ENCODE measurements at regions not wholly inside any gene's neighbourhood (a gene's known extent, or its start where the extent isn't known, plus 50 kb on each side); places are given as distances from the start of the nearest gene placed in this dataset.

GRCh38 chrX:13103188-13103913 lies 58.9 kb upstream of the FAM9C start (continued):
- TF ChIP-seq SP1 (CRISPR knock-in tag; conservative IDR thresholded peaks at IDR 0.05), result no peak
- no peak for TF ChIP-seq OVOL2 (CRISPR knock-in tag; IDR thresholded peaks at IDR 0.05; ENCODE audit: borderline replicate concordance)

GRCh38 chrX:13102636-13103035 lies 58.2 kb upstream of the FAM9C start:
- DNase-seq (ENCODE audit: low spot score) (no peak), ATAC-seq (no peak)
- H3K9me3 Mint-ChIP-seq, result peaks cover 11% of the 10 kb centered on the region
- peaks cover 3% of the 10 kb centered on the region; the same call in 1 of the 2 replicates for H3K36me3 Mint-ChIP-seq
- POLR2A ChIA-PET, result no interaction called here
- TF ChIP-seq ZNF396 (CRISPR knock-in tag; IDR thresholded peaks at IDR 0.05; ENCODE audit: borderline replicate concordance), result no peak
- TF ChIP-seq MXD4 (CRISPR knock-in tag; IDR thresholded peaks at IDR 0.05; ENCODE audit: borderline replicate concordance), result no peak
- TF ChIP-seq, protein P1, sequence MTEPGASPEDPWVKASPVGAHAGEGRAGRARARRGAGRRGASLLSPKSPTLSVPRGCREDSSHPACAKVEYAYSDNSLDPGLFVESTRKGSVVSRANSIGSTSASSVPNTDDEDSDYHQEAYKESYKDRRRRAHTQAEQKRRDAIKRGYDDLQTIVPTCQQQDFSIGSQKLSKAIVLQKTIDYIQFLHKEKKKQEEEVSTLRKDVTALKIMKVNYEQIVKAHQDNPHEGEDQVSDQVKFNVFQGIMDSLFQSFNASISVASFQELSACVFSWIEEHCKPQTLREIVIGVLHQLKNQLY (CRISPR knock-in tag; IDR thresholded peaks at IDR 0.05), result no peak
- no peak for TF ChIP-seq ELF4 (CRISPR knock-in tag; IDR thresholded peaks at IDR 0.05; ENCODE audit: low read depth)
- no peak for TF ChIP-seq ZNF423 (CRISPR knock-in tag; IDR thresholded peaks at IDR 0.05)
- TF ChIP-seq ZMAT4 (CRISPR knock-in tag; IDR thresholded peaks at IDR 0.05), result no peak
- CTCF ChIA-PET, result no interaction called here
- no peak overlapping the region for H3K4me3 Mint-ChIP-seq
- H3K27ac Mint-ChIP-seq, result no peak overlapping the region
- H3K27me3 Mint-ChIP-seq (ENCODE audit: low read depth), result no peaks in the 10 kb centered on the region
- peaks cover 4% of the 10 kb centered on the region for H3K4me1 Mint-ChIP-seq

DNA sequence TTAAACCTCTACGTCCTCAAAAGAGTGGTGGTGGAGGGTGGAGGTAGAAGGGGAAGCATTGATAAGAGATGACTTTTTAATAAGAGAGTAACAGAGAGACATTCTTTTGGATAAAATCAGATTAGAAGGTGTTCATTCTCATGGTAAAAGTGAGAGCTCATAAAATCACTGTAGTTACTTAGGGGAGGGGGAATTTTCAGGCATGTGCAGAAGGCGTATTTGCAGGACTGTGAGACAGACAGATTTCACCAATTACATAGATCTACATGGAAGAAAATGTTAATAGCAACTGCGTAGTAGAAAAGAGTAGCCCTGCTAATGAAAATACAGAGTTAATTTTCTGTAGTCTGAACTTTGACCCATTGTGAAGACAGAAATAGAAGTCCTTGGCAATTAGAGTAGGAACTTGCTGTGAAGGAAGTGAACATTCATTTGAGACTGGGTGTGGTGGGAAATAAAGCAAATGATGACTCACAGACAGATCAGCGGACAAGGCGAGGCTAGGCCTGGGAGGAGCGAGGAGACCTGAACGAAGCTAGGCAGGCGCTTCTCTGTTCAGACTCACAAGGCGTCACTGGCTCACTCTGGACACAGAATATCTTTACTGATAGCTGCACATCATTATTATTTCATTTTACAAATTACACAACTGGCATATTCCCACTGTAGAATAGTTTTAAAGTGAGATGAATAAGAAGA lies 57.2 kb upstream of the FAM9C start:
- Mint-ChIP-seq H3K27ac (no peak overlapping the region), H3K4me3 (no peak overlapping the region), H3K27me3 (ENCODE audit: low read depth) (no peaks in the 10 kb centered on the region), H3K9me3 (peaks cover 12% of the 10 kb centered on the region), H3K36me3 (peaks cover 3% of the 10 kb centered on the region; the same call in 1 of the 2 replicates), H3K4me1 (peaks cover 4% of the 10 kb centered on the region)
- ChIA-PET CTCF (no interaction called here), POLR2A (no interaction called here)
- no peak for ATAC-seq
- DNase-seq (ENCODE audit: low spot score), result no peak
- TF ChIP-seq EMX1 (CRISPR knock-in tag; IDR thresholded peaks at IDR 0.05) (no peak), NR2C2 (CRISPR knock-in tag; IDR thresholded peaks at IDR 0.05) (no peak), ATF1 (CRISPR knock-in tag; IDR thresholded peaks at IDR 0.05) (no peak), FOXJ3 (CRISPR knock-in tag; IDR thresholded peaks at IDR 0.05; ENCODE audit: borderline replicate concordance) (no peak), CREB1 (CRISPR knock-in tag; IDR thresholded peaks at IDR 0.05) (no peak), ZNF232 (CRISPR knock-in tag; IDR thresholded peaks at IDR 0.05) (no peak), RORB (CRISPR knock-in tag; IDR thresholded peaks at IDR 0.05) (no peak)
- TF ChIP-seq, protein P2, sequence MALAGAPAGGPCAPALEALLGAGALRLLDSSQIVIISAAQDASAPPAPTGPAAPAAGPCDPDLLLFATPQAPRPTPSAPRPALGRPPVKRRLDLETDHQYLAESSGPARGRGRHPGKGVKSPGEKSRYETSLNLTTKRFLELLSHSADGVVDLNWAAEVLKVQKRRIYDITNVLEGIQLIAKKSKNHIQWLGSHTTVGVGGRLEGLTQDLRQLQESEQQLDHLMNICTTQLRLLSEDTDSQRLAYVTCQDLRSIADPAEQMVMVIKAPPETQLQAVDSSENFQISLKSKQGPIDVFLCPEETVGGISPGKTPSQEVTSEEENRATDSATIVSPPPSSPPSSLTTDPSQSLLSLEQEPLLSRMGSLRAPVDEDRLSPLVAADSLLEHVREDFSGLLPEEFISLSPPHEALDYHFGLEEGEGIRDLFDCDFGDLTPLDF (CRISPR knock-in tag; IDR thresholded peaks at IDR 0.05), result no peak
- TF ChIP-seq, protein P3, sequence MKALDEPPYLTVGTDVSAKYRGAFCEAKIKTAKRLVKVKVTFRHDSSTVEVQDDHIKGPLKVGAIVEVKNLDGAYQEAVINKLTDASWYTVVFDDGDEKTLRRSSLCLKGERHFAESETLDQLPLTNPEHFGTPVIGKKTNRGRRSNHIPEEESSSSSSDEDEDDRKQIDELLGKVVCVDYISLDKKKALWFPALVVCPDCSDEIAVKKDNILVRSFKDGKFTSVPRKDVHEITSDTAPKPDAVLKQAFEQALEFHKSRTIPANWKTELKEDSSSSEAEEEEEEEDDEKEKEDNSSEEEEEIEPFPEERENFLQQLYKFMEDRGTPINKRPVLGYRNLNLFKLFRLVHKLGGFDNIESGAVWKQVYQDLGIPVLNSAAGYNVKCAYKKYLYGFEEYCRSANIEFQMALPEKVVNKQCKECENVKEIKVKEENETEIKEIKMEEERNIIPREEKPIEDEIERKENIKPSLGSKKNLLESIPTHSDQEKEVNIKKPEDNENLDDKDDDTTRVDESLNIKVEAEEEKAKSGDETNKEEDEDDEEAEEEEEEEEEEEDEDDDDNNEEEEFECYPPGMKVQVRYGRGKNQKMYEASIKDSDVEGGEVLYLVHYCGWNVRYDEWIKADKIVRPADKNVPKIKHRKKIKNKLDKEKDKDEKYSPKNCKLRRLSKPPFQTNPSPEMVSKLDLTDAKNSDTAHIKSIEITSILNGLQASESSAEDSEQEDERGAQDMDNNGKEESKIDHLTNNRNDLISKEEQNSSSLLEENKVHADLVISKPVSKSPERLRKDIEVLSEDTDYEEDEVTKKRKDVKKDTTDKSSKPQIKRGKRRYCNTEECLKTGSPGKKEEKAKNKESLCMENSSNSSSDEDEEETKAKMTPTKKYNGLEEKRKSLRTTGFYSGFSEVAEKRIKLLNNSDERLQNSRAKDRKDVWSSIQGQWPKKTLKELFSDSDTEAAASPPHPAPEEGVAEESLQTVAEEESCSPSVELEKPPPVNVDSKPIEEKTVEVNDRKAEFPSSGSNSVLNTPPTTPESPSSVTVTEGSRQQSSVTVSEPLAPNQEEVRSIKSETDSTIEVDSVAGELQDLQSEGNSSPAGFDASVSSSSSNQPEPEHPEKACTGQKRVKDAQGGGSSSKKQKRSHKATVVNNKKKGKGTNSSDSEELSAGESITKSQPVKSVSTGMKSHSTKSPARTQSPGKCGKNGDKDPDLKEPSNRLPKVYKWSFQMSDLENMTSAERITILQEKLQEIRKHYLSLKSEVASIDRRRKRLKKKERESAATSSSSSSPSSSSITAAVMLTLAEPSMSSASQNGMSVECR (CRISPR knock-in tag; IDR thresholded peaks at IDR 0.05; ENCODE audit: borderline replicate concordance), result no peak
- TF ChIP-seq, protein P4, sequence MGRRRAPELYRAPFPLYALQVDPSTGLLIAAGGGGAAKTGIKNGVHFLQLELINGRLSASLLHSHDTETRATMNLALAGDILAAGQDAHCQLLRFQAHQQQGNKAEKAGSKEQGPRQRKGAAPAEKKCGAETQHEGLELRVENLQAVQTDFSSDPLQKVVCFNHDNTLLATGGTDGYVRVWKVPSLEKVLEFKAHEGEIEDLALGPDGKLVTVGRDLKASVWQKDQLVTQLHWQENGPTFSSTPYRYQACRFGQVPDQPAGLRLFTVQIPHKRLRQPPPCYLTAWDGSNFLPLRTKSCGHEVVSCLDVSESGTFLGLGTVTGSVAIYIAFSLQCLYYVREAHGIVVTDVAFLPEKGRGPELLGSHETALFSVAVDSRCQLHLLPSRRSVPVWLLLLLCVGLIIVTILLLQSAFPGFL (CRISPR knock-in tag; IDR thresholded peaks at IDR 0.05; ENCODE audit: borderline replicate concordance), result no peak
- TF ChIP-seq, protein P5, sequence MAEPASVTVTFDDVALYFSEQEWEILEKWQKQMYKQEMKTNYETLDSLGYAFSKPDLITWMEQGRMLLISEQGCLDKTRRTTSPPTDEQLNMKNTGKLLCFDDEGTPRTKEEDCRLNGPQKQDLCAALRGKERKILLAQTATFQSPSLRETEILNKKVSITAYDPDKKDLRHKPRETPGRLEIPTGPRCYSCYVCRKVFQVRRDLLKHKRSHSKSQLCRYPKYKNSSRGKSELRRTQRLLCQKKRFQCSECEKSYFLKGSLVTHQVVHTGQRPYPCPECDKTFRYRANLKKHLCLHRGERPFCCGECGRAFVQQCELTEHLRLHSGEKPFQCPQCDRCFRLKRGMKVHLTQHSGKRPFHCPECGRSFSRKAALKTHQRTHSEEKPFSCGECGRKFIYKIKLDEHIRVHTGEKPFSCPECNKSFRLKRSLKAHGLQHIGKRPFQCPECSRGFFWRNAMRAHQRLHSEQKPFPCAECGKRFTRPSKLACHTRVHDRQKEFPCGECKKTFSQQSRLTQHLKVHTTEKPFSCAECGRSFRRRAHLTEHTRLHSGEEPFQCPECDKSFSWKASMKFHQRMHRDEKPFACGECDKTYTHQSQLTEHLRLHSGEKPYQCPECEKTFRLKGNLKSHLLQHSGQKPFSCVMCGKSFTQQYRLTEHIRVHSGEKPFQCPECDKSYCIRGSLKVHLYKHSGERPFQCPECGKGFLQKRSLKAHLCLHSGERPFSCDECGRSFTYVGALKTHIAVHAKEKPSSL (CRISPR knock-in tag; conservative IDR thresholded peaks at IDR 0.05), result no peak
- TF ChIP-seq, protein P6, sequence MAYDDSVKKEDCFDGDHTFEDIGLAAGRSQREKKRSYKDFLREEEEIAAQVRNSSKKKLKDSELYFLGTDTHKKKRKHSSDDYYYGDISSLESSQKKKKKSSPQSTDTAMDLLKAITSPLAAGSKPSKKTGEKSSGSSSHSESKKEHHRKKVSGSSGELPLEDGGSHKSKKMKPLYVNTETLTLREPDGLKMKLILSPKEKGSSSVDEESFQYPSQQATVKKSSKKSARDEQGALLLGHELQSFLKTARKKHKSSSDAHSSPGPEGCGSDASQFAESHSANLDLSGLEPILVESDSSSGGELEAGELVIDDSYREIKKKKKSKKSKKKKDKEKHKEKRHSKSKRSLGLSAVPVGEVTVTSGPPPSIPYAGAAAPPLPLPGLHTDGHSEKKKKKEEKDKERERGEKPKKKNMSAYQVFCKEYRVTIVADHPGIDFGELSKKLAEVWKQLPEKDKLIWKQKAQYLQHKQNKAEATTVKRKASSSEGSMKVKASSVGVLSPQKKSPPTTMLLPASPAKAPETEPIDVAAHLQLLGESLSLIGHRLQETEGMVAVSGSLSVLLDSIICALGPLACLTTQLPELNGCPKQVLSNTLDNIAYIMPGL (CRISPR knock-in tag; IDR thresholded peaks at IDR 0.05), result no peak

All from WTC11 (cell line).